Right cardiac atrium (tissue), 5 donors: ENCODE measurements at regions not wholly inside any gene's neighbourhood (a gene's known extent, or its start where the extent isn't known, plus 50 kb on each side); places are given as distances from the start of the nearest gene placed in this dataset.
"Not testable (repeated sequence)": the region's sequence is repeated elsewhere in the genome, so short reads cannot be mapped to it uniquely, and the experiment has no call there.

Experiments
- ATAC-seq, 2 donors: fragments of 200-7000 bp; cut with Tn5 transposase; one replicate each; pipeline versions ENCODE4 v1.8.0 to v1.9.1; 2020; ENCODE audit warnings: moderate library complexity in 2 of 2, mild to moderate bottlenecking in 1 of 2
- DNase-seq, 3 donors: peaks; one replicate each; pipeline ENCODE4 v3.0.0-alpha.2; 2020
- H3K27ac ChIP-seq: one replicate; pipeline ENCODE4 v1.5.1; 2013; ENCODE audit warnings: mild to moderate bottlenecking, low read length, control low read depth, moderate library complexity
- H3K27me3 ChIP-seq: one replicate; pipeline ENCODE4 v1.6.1; 2013; ENCODE audit not compliant: control insufficient read depth, insufficient read depth
- H3K4me1 ChIP-seq: one replicate; pipeline ENCODE4 v1.6.1; 2013; ENCODE audit warnings: low read length; ENCODE audit not compliant: control insufficient read depth, insufficient read depth
- H3K4me3 ChIP-seq: one replicate; pipeline ENCODE4 v1.5.1; 2013; ENCODE audit warnings: low read length, control low read depth
- H3K9me3 ChIP-seq: one replicate; pipeline ENCODE4 v1.6.1; 2013; ENCODE audit warnings: low read length; ENCODE audit not compliant: control insufficient read depth
- WGBS: extraction: QIAGEN DNeasy Blood & Tissue Kit; methylation state at CpG from one replicate; pipeline ENCODE4 v1.1.7; 2013; 5-methylcytosine and 5-hydroxymethylcytosine counted together
- intact Hi-C, 4 donors: fragments of 100-400 bp; cut with DNase I; formaldehyde crosslinking; loops; one replicate each; pipeline versions ENCODE4 v1.11.0 to v1.14.0; 2022 to 2023
- donor health status: healthy with polysubstance abuse.
- donor health status: DM: no; HTN: yes; CAD: no.
- donor health status: DM: no; HTN: no; CAD: no.
- donor health status: DM: no; HTN: yes; CAD: no; lungs with severe emphysema.
- donor health status: DM: yes; HTN: yes; CAD: no.

DNA sequence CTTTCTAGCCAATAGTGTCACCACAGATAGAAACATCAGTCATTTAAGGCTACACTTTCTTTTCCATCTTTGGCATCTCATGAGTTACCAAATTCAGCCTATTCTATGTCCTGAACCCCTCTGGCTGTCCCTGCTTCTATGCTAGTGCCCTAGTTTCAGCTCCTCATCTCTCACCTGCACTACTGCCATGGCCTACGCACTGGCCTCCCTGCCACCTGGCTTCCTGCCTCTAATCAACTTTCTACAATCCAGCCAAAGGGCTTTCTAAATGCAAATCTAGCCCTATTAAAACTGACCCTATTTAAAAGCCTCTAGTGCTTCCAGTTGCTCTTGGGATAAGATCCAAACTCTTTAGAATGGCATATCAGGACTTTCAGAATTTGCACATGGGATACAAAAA, 482.9 kb downstream of the TMEM38B start:
- WGBS = 84% methylated on average over 1 of the region's 1 CpG
- Histone ChIP-seq H3K4me3 (no peak overlapping the region), H3K27ac (no peak overlapping the region), H3K9me3 (no peaks in the 10 kb centered on the region), H3K4me1 (no peaks in the 10 kb centered on the region), H3K27me3 (no peaks in the 10 kb centered on the region)
- DNase-seq (no peak), ATAC-seq (no peak)
- intact Hi-C loops = no loop called here

DNA sequence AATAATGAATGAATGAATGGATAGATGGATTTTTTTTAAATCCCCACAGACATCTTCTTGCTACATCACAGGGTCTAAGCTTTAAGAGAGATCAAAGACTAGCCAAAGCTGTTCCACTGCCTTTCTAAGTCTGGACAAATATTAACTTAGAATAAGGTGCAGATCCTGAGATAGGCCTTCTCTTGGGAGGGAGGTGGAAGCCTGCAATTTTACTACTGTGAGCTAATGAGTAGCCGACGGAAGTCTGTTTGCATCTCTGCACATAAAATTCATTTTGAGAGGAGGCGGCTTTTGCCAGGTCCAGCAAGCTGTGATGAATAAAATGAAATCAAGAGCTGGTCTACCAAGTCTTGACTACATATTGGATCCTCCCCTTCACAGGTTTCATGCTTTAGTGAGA, 484.9 kb downstream of the TMEM38B start:
- Histone ChIP-seq H3K4me3 (no peak overlapping the region), H3K4me1 (no peaks in the 10 kb centered on the region), H3K27me3 (no peaks in the 10 kb centered on the region), H3K9me3 (no peaks in the 10 kb centered on the region), H3K27ac (no peak overlapping the region)
- no peak for DNase-seq
- 92% methylated on average over 3 of the region's 3 CpGs for WGBS
- intact Hi-C loops = no loop called here
- no peak for ATAC-seq

DNA sequence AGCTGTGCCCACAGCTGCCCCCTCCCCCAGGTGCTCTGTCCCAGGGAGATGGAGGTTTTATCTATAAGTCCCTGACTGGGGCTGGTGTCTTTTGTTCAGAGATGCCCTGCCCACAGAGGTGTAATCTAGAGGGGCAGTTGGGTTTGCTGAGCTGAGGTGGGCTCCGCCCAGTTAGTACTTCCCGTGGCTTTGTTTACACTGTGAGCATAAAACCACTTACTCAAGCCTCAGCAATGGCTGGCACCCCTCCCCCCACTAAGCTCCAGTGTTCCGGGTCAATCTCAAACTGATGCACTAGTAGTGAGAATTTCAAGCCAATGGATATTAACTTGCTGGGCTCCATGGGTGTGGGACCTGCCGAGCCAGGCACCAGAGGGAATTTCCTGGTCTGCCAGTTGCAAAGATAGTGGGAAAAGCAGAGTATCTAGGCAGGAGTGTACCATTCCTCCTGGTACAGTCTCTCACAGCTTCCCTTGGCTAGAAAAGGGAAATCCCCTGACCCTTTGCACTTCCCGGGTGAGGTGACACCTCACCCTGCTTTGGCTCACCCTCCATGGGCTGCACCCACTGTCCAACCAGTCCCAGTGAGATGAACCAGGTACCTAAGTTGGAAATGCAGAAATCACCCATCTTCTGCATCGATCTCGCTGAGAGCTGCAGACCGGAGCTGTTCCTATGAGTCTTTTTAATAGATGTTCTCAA, 509.6 kb downstream of the TMEM38B start:
- intact Hi-C loops, ATAC-seq, H3K9me3 ChIP-seq, DNase-seq, H3K27me3 ChIP-seq, H3K4me3 ChIP-seq, H3K27ac ChIP-seq, H3K4me1 ChIP-seq: not testable (repeated sequence)
- 86% methylated on average over 8 of the region's 8 CpGs for WGBS

DNA sequence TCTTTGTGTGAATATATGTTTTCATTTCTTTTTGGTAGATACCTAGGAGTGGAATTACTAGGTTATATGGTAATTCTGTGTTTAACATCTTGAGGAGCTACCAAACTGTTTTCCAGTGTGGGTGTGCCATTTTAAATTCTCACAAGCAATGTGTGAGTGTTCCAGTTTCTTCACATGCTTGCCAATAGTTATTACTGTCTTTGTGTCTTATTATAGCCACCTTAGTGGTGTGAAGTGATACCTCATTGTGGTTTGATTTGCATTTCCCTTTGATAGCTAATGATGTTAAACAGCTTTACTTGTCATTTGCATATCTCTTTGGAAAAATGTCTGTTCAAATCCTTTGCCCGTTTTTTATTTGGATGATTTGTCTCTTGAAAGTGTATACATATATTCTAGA, 513.0 kb downstream of the TMEM38B start:
- no peak overlapping the region for H3K27ac ChIP-seq
- WGBS = 50% methylated on average over 1 of the region's 1 CpG
- no peak for ATAC-seq
- no peak overlapping the region for H3K4me3 ChIP-seq
- no peaks in the 10 kb centered on the region for H3K9me3 ChIP-seq
- no peaks in the 10 kb centered on the region for H3K27me3 ChIP-seq
- H3K4me1 ChIP-seq = no peaks in the 10 kb centered on the region
- no peak for DNase-seq
- intact Hi-C loops = no loop called here

DNA sequence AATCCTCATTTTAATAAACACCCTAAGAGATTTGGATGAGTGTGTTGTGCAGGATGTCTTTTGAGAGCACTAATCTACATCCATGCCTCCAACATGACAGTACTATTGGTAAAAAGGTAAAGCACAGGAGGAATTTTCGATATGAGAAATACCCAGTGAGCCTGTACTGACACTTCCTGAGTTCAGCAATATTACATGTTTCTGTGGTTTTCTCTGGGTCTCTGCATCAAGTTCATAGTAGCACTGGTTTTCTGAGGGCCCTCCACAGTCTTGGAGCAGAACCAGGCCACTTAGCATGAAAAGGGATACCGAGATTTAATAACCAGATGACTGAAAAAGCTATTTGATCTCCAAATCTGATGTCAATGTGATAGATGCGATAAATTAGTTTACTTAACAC, 524.1 kb downstream of the TMEM38B start:
- intact Hi-C loops = no loop called here
- Histone ChIP-seq H3K27ac (no peak overlapping the region), H3K27me3 (no peaks in the 10 kb centered on the region), H3K4me3 (no peak overlapping the region), H3K9me3 (no peaks in the 10 kb centered on the region), H3K4me1 (no peaks in the 10 kb centered on the region)
- no peak for DNase-seq
- WGBS = 88% methylated on average over 3 of the region's 3 CpGs
- no peak for ATAC-seq

DNA sequence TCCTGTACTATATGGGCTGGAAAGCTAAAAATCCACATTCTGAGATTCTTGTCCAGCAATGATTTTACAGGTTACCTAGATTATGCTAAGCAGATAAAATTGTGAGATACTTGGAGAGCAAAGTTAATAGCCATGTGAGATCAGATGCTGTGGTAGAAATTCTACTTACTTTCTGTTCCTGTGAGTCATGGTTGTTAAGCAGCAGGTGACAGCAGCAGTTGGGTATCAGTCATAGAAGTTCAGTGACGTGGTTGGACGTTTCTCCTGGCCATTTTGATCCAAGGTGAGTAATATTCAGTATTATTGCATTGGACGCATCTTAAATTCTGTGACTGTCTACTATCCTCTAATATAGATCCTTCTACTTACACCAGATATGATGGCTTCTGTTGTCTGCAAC, 524.5 kb downstream of the TMEM38B start:
- Histone ChIP-seq H3K4me3 (no peak overlapping the region), H3K9me3 (no peaks in the 10 kb centered on the region), H3K27ac (no peak overlapping the region), H3K27me3 (no peaks in the 10 kb centered on the region), H3K4me1 (no peaks in the 10 kb centered on the region)
- no peak for ATAC-seq
- DNase-seq = no peak
- 86% methylated on average over 3 of the region's 3 CpGs for WGBS
- intact Hi-C loops = no loop called here

DNA sequence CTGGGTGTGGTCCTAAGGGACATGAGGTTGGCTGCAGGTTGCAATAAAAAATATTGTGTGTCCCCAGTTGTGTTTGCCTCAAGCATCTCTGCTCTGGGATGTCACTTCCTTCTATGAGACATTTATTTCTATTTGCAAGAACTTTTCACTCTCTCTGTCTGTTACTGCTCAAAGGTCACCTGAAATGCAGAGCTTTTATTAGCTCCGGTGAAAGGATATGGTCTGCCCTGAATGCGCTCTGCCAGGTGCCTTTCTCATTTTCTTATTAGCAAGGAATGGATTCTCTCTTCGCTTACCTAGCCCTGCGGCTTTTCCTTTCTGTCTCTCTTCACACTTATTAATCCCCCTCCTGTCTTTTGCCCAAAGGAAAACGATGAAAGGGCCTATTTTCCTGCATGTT, 526.1 kb downstream of the TMEM38B start:
- no peaks in the 10 kb centered on the region for H3K4me1 ChIP-seq
- intact Hi-C loops = no loop called here
- DNase-seq = no peak
- no peak overlapping the region for H3K4me3 ChIP-seq
- H3K27ac ChIP-seq = no peak overlapping the region
- no peaks in the 10 kb centered on the region for H3K27me3 ChIP-seq
- no peaks in the 10 kb centered on the region for H3K9me3 ChIP-seq
- WGBS = 81% methylated on average over 5 of the region's 5 CpGs
- no peak for ATAC-seq

DNA sequence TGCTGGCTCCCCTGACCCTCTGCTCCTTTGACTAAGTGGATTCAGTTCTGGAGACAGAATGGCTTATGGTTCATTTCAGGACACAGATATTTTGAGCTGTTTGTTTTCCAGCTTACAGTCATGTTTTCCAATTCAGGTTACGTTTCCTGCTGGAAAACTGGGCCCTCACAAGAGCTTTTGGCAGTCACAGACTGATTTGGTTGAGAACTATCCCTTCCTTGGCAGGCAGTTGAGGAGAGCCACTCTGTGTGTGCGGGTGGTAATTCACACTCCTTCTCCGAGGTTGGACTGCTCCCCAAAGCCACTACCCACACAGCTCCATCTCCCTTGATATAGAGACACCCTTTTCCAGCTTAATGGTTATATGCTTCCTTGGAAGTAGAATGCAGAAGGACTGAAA, 534.5 kb downstream of the TMEM38B start:
- Histone ChIP-seq H3K4me3 (no peak overlapping the region), H3K27ac (no peak overlapping the region), H3K9me3 (no peaks in the 10 kb centered on the region), H3K27me3 (no peaks in the 10 kb centered on the region), H3K4me1 (peaks cover 5% of the 10 kb centered on the region)
- peak; percentile 87 to 89 for ATAC-seq
- DNase-seq = peak; percentile 44 to 83 (median 62)
- intact Hi-C loops = no loop called here
- WGBS = 18% methylated on average over 3 of the region's 3 CpGs

DNA sequence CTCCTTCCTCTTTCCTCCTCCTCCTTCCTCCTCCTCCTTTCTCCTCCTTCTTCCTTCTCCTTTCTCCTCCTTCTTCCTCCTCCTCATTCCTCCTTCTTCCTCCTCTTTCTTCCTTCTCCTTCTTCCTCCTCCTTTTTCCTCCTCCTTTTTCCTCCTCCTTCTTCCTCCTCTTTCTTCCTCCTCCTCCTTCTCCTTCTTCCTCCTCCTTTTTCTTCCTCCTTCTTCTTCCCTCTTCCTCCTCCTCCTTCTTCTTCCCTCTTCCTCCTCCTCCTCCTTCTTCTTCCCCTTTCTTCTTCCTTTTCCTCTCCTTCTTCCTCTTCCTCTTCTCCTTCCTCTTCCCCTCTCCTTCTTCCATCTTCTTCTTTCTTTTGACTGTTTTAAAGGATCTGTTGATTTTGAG, 538.8 kb downstream of the TMEM38B start:
- Histone ChIP-seq H3K27ac (no peak overlapping the region), H3K27me3 (no peaks in the 10 kb centered on the region), H3K4me3 (no peak overlapping the region), H3K4me1 (peaks cover 5% of the 10 kb centered on the region), H3K9me3 (no peaks in the 10 kb centered on the region)
- DNase-seq (no peak), ATAC-seq (no peak)
- intact Hi-C loops = no loop called here

DNA sequence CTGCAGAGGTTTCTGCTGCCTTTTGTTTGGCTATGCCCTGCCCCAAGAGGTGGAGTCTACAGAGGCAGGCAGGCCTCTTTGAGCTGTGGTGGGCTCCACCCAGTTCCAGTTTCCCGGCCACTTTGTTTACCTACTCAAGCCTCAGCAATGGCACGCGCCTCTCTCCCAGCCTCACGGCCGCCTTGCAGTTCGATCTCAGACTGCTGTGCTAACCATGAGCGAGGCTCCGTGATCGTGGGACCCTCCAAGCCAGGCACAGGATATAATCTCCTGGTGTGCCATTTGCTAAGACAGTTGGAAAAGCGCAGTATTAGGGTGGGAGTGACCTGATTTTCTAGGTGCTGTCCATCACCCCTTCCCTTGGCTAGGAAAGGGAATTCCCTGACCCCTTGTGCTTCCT, 566.6 kb downstream of the TMEM38B start:
- intact Hi-C loops, H3K27me3 ChIP-seq, H3K4me1 ChIP-seq, ATAC-seq, H3K9me3 ChIP-seq, DNase-seq, H3K27ac ChIP-seq, H3K4me3 ChIP-seq: not testable (repeated sequence)
- WGBS = 98% methylated on average over 10 of the region's 10 CpGs

DNA sequence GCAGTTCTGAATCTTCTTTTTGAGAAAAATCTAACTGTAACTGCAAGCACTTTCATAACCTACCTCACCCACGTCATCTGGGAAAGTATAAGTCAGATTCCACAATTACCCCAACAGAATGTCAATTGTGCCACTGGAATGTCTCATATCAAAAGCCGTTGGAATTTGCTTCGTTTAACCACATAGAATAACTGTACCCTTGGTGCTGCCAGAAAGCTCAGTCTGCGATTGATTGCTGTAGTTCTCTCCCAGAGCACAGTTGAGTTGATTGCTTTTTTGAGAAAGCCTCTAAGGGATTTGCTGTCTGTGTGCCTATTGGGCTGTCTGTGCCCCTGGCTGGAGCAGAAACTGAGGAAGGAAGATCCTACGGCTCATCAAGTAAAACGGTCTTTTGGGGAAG, 583.6 kb downstream of the TMEM38B start:
- intact Hi-C loops = no loop called here
- Histone ChIP-seq H3K27me3 (no peaks in the 10 kb centered on the region), H3K4me1 (no peaks in the 10 kb centered on the region), H3K27ac (no peak overlapping the region), H3K4me3 (no peak overlapping the region), H3K9me3 (no peaks in the 10 kb centered on the region)
- WGBS = 52% methylated on average over 6 of the region's 6 CpGs
- no peak for DNase-seq
- no peak for ATAC-seq

DNA sequence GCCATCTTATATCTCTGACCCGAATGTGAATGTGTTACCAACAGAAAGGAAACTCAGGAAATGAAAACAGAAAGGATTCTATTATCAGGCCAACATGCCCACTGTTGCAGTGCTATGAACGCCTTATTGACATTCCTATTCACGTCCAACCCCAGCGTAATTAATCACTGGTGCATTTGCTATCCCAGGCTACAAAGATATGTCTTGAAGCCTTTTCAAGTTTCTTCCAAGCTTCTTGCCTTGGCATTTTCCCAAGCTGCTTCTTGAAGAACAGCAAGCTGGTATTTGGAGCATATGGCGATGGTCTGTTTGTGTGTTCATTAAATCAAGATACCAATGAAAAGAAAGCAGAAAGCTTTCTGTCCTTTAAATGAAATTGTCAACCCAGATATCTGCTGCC, 579.2 kb upstream of the ZNF462 start:
- intact Hi-C loops = loop anchor here in 1 of 4 donors (10.0 kb wide), 1 partner anchor 891 kb away; no protein-coding TSS in a partner anchor
- Histone ChIP-seq H3K27ac (no peak overlapping the region), H3K4me1 (no peaks in the 10 kb centered on the region), H3K9me3 (no peaks in the 10 kb centered on the region), H3K27me3 (no peaks in the 10 kb centered on the region), H3K4me3 (no peak overlapping the region)
- DNase-seq (no peak), ATAC-seq (no peak)
- 71% methylated on average over 5 of the region's 5 CpGs for WGBS
